K562 (cell line): ENCODE measurements at regions not wholly inside any gene's neighbourhood (a gene's known extent, or its start where the extent isn't known, plus 50 kb on each side); places are given as distances from the start of the nearest gene placed in this dataset.

Experiments
- ATAC-seq: fragments of 200-7000 bp; cut with Tn5 transposase; 3 replicates; pipeline ENCODE4 v1.9.1; 2020; ENCODE audit warnings: moderate library complexity
- BruUV-seq: library from RNA; stranded (reverse); fragments of 400-500 nt; replicated peaks from 2 replicates; lab custom pipeline; 2021; lab: Mats Ljungman, UMichigan
- CTCF ChIA-PET: fragments of 300-600 bp; formaldehyde crosslinking; extraction: SDS; loops from one replicate; lab custom pipeline; 2021; ENCODE audit warnings: low intra/inter-chr PET ratio; lab: Yijun Ruan, JAX
- POLR2A ChIA-PET: fragments of 300-600, 350-650 bp; sonication (Branson Sonifier 250); formaldehyde crosslinking; extraction: SDS; loops from one replicate; lab custom pipeline; 2021; ENCODE audit warnings: antibody characterized with exemption, inconsistent platforms; lab: Yijun Ruan, JAX
- DNase-seq, 4 experiments: peaks; one replicate each; pipeline versions ENCODE4 v3.0.0 to v3.0.0-alpha.2; 2011 to 2018; ENCODE audit warnings: low spot score in 3 of 4, mixed read lengths in 3 of 4; ENCODE audit errors: extremely low read depth in 1 of 4
- FAIRE-seq: peaks from 2 replicates; lab custom pipeline; 2011; peaks lifted over from hg19 to GRCh38; lab: Jason Lieb, UNC
- H2AFZ ChIP-seq: 2 replicates; pipeline ENCODE4 v1.6.0; 2011; ENCODE audit warnings: low read depth, low read length, control low read depth, inconsistent platforms
- H3K27ac ChIP-seq: fragments of 200-600 bp; 3 replicates; pipeline ENCODE4 v1.8.0; 2011; ENCODE audit warnings: low read depth, mild to moderate bottlenecking, control low read depth, inconsistent platforms, low read length, moderate library complexity, mixed read lengths; ENCODE audit errors: extremely low read depth
- H3K27me3 ChIP-seq, 2 experiments: fragments of 300-600 bp in 1 of 2; 2 replicates in 1 of 2; 3 replicates in 1 of 2; pipeline versions ENCODE4 v1.6.0 to v1.8.0; 2011; ENCODE audit warnings: inconsistent platforms in 2 of 2, low read length in 2 of 2, mild to moderate bottlenecking in 1 of 2, mixed read lengths in 1 of 2, moderate library complexity in 1 of 2; ENCODE audit not compliant: control insufficient read depth in 2 of 2, insufficient read depth in 2 of 2
- H3K36me3 ChIP-seq: fragments of 300-600 bp; 3 replicates; pipeline ENCODE4 v1.8.0; 2011; ENCODE audit warnings: mild to moderate bottlenecking, low read length, inconsistent platforms; ENCODE audit not compliant: control insufficient read depth, insufficient read depth
- H3K4me1 ChIP-seq, 2 experiments: fragments of 200-600 bp in 1 of 2; replicated peaks in 1 of 2; 2 replicates in 1 of 2; 3 replicates in 1 of 2; pipeline versions ENCODE4 v1.5.1 to v1.8.0; 2011; ENCODE audit warnings: inconsistent platforms in 2 of 2, low read length in 2 of 2, mild to moderate bottlenecking in 1 of 2, mixed read lengths in 1 of 2, moderate library complexity in 1 of 2; ENCODE audit not compliant: control insufficient read depth in 2 of 2, insufficient read depth in 2 of 2
- H3K4me2 ChIP-seq: 2 replicates; pipeline ENCODE4 v1.6.1; 2011; ENCODE audit warnings: low read length, control low read depth, inconsistent platforms, mixed read lengths; ENCODE audit not compliant: insufficient read depth
- H3K4me3 ChIP-seq: fragments of 200-600 bp; sonication (generic), shearing (Covaris generic); 2 replicates; pipeline ENCODE4 v1.5.1; 2016; ENCODE audit warnings: control low read depth, inconsistent platforms
- H3K79me2 ChIP-seq: fragments of 200-600 bp; 3 replicates; pipeline ENCODE4 v1.8.0; 2011; ENCODE audit warnings: low read length, inconsistent platforms; ENCODE audit not compliant: control insufficient read depth, insufficient read depth
- H3K9ac ChIP-seq, 2 experiments: 2 replicates each; pipeline versions ENCODE4 v1.6.0 to v1.6.1; 2011; ENCODE audit warnings: low read depth in 2 of 2, low read length in 2 of 2, control low read depth in 1 of 2, inconsistent platforms in 1 of 2, mild to moderate bottlenecking in 1 of 2, mixed read lengths in 1 of 2; ENCODE audit not compliant: insufficient read depth in 1 of 2
- H3K9me1 ChIP-seq: one replicate; pipeline ENCODE4 v1.6.0; 2011; ENCODE audit warnings: inconsistent platforms, mild to moderate bottlenecking, low read length, moderate library complexity; ENCODE audit not compliant: control insufficient read depth, insufficient read depth
- H3K9me3 ChIP-seq: replicated peaks from 2 replicates; pipeline ENCODE4 v1.5.1; 2011; ENCODE audit warnings: low read depth, low read length, inconsistent platforms; ENCODE audit not compliant: control insufficient read depth, insufficient read depth
- H4K20me1 ChIP-seq: replicated peaks from 2 replicates; pipeline ENCODE4 v1.6.1; 2011; ENCODE audit warnings: low read length, inconsistent platforms, mixed read lengths; ENCODE audit not compliant: control insufficient read depth, insufficient read depth
- ATF6 ChIP-seq: sonication (generic); formaldehyde crosslinking; IDR thresholded peaks from 2 replicates; pipeline ENCODE4 v1.4.0; 2020; ENCODE audit warnings: mild to moderate bottlenecking, missing genetic modification reagents
- CEBPB ChIP-seq: fragments of 450-650 bp; IDR thresholded peaks from 2 replicates; pipeline ENCODE4 v1.6.1; 2016; ENCODE audit warnings: missing genetic modification characterization, missing compliant biosample characterization
- GTF2A2 ChIP-seq: IDR thresholded peaks from 2 replicates; pipeline ENCODE4 v1.6.1; 2016; ENCODE audit warnings: mild to moderate bottlenecking, missing genetic modification characterization, missing compliant biosample characterization
- HCFC1 ChIP-seq: IDR thresholded peaks from 2 replicates; pipeline ENCODE4 v1.6.1; 2012; ENCODE audit warnings: low read depth, low read length, improper control_type of control experiment
- MCM3 ChIP-seq: fragments of 450-650 bp; IDR thresholded peaks from 2 replicates; pipeline ENCODE4 v1.6.1; 2016
- MYNN ChIP-seq, 2 experiments: sonication (generic); formaldehyde crosslinking in 1 of 2; IDR thresholded peaks; 2 replicates each; pipeline versions ENCODE4 v1.5.0 to v1.6.1; 2016 to 2020; ENCODE audit warnings: antibody characterized with exemption in 1 of 2, missing genetic modification reagents in 1 of 2
- PHB ChIP-seq: fragments of 250-450 bp; sonication (Bioruptor Pico); IDR thresholded peaks from 2 replicates; pipeline ENCODE4 v1.5.0; 2021
- SMAD4 ChIP-seq: fragments of 250-450 bp; sonication (Bioruptor Pico); conservative IDR thresholded peaks from 2 replicates; pipeline ENCODE4 v1.8.0; 2021; ENCODE audit warnings: inconsistent platforms, mild to moderate bottlenecking, moderate library complexity
- TARDBP ChIP-seq: fragments of 450-650 bp; IDR thresholded peaks from 2 replicates; pipeline ENCODE4 v1.6.1; 2016
- ZNF41 ChIP-seq: fragments of 250-450 bp; sonication (Bioruptor Pico); conservative IDR thresholded peaks from 2 replicates; pipeline ENCODE4 v1.4.0; 2020; ENCODE audit warnings: mild to moderate bottlenecking
- WGBS: fragments of 100-300 bp; shearing (Covaris generic); methylation state at CpG from one replicate; pipeline ENCODE4 v1.1.6; 2016; ENCODE audit warnings: low coverage, mixed read lengths; ENCODE audit not compliant: insufficient coverage; ENCODE audit errors: missing lambda C conversion rate; 5-methylcytosine and 5-hydroxymethylcytosine counted together
- in situ Hi-C: fragments of 300-500 bp; cut with MboI; formaldehyde crosslinking; loops from 4 replicates; pipeline ENCODE4 v1.15.0; 2018; ENCODE audit warnings: inconsistent platforms, mixed read lengths
- intact Hi-C: fragments of 100-400 bp; cut with micrococcal nuclease; formaldehyde crosslinking; loops from 2 replicates; pipeline ENCODE4 v1.14.2; 2022

- intact Hi-C loops = no loop called here
- H3K27me3 ChIP-seq = peaks cover 14 to 32% of the 10 kb centered on the region in 2 experiments; a peak in 4 of 5 replicates
- H3K4me1 ChIP-seq = no peaks in the 10 kb centered on the region
- no peaks in the 10 kb centered on the region for H3K36me3 ChIP-seq
- DNase-seq (no peak), FAIRE-seq (no peak), ATAC-seq (no peak)
- no peaks in the 10 kb centered on the region for H3K79me2 ChIP-seq
- in situ Hi-C loops = no loop called here
- H4K20me1 ChIP-seq = no peaks in the 10 kb centered on the region
- H3K9ac ChIP-seq = no peak overlapping the region
- BruUV-seq = no TSS peak
- no peak overlapping the region for H3K4me2 ChIP-seq
- whole genome bisulfite sequencing = 0% methylated on average over 2 of the region's 2 CpGs
- no peak overlapping the region for H3K4me3 ChIP-seq
- H3K9me1 ChIP-seq = no peaks in the 10 kb centered on the region
- no peaks in the 10 kb centered on the region for H3K9me3 ChIP-seq
- TF ChIP-seq SMAD4 (CRISPR knock-in tag) = no peak
- H2AFZ ChIP-seq = no peak overlapping the region
- CTCF ChIA-PET = no interaction called here
- POLR2A ChIA-PET = no interaction called here
- no peak overlapping the region for H3K27ac ChIP-seq
Measured at GRCh38 chr15:62777671-62778070, 264.9 kb upstream of the TPM1 start.

DNA sequence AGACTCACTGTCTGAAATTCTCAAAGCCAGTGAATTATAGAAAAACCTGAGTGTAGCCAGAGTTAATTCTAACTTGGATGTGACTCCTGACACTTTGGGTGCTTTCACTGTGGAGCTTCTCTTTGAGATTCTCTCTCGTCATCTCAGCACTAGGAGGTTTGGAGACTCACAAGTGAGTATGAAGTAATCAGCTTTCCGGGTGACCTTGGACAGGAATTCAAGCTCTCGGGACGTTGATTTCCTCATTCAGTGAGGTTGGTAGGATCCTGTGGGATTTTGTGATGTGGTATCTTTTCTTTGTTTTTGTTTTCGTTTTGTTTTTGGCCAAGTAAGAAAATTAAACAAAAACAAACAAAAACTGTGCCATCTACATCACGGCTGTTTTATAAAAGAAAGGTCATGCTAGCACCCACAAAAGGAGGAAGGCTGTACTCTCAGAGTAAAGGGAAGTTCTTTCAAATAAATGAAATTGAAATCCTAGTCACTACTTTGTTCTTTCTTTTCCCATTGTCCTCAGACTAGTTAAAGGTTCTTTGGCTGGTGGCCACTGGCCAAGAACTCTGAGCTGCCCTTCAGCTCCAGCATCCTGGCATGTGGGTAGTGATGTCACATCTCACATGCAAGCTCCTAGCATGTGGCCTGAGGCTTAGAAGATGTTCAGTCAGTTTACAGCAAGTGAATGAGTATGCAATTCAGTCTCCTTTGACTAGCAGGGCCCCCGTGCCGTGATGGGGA, 263.3 kb upstream of the TPM1 start:
- Histone ChIP-seq H2AFZ (no peak overlapping the region), H4K20me1 (no peaks in the 10 kb centered on the region), H3K4me3 (no peak overlapping the region), H3K9ac (no peak overlapping the region), H3K4me1 (no peaks in the 10 kb centered on the region), H3K36me3 (no peaks in the 10 kb centered on the region), H3K9me3 (no peaks in the 10 kb centered on the region), H3K4me2 (no peak overlapping the region), H3K9me1 (no peaks in the 10 kb centered on the region), H3K79me2 (no peaks in the 10 kb centered on the region), H3K27me3 (peaks cover 12 to 36% of the 10 kb centered on the region in 2 experiments; a peak in 4 of 5 replicates), H3K27ac (no peak overlapping the region)
- FAIRE-seq (no peak), ATAC-seq (no peak), DNase-seq (no peak)
- in situ Hi-C loops (no loop called here), intact Hi-C loops (no loop called here)
- BruUV-seq = no TSS peak
- ChIA-PET CTCF (no interaction called here), POLR2A (no interaction called here)
- TF ChIP-seq HCFC1 (no peak), ATF6 (CRISPR knock-in tag) (no peak), ZNF41 (CRISPR knock-in tag) (no peak), MCM3 (no peak), MYNN (IDR thresholded peaks at IDR 0.05) (no peak), MYNN (CRISPR knock-in tag; IDR thresholded peaks at IDR 0.05) (no peak), PHB (CRISPR knock-in tag) (no peak), TARDBP (no peak), GTF2A2 (tag) (no peak), CEBPB (tag) (no peak)
- WGBS = 0% methylated on average over 8 of the region's 8 CpGs
